Smooth muscle cell (in vitro differentiated cells): ENCODE measurements at regions not wholly inside any gene's neighbourhood (a gene's known extent, or its start where the extent isn't known, plus 50 kb on each side); places are given as distances from the start of the nearest gene placed in this dataset.
"Not testable (repeated sequence)": the region's sequence is repeated elsewhere in the genome, so short reads cannot be mapped to it uniquely, and the experiment has no call there.

Experiments used
- DNase-seq: peaks from one replicate; lab custom pipeline; 2025; ENCODE audit not compliant: unreplicated experiment; lab: John Stamatoyannopoulos, UW
- H2AFZ ChIP-seq: fragments of 200-600 bp; sonication (generic); 2 replicates; pipeline ENCODE4 v1.6.0; 2016; ENCODE audit warnings: antibody characterized with exemption, low read depth, mild to moderate bottlenecking
- H3F3A ChIP-seq: fragments of 200-600 bp; sonication (generic); 2 replicates; pipeline ENCODE4 v1.6.0; 2017; ENCODE audit warnings: antibody characterized with exemption, low read depth
- H3K27ac ChIP-seq: fragments of 200-600 bp; sonication (generic); 2 replicates; pipeline ENCODE4 v1.5.1; 2016; ENCODE audit warnings: low read depth, mild to moderate bottlenecking
- H3K27me3 ChIP-seq: fragments of 200-600 bp; sonication (generic); 2 replicates; pipeline ENCODE4 v1.6.1; 2016; ENCODE audit warnings: low read depth, mild to moderate bottlenecking
- H3K36me3 ChIP-seq: fragments of 200-600 bp; sonication (generic); 2 replicates; pipeline ENCODE4 v1.5.1; 2016; ENCODE audit warnings: low read depth
- H3K4me1 ChIP-seq: fragments of 200-600 bp; sonication (generic); 2 replicates; pipeline ENCODE4 v1.5.1; 2016; ENCODE audit warnings: low read depth
- H3K4me2 ChIP-seq: fragments of 200-600 bp; sonication (generic); 2 replicates; pipeline ENCODE4 v1.6.0; 2016; ENCODE audit warnings: mild to moderate bottlenecking
- H3K4me3 ChIP-seq: fragments of 200-600 bp; sonication (generic); 2 replicates; pipeline ENCODE4 v1.5.1; 2016; ENCODE audit warnings: mild to moderate bottlenecking
- H3K79me2 ChIP-seq: fragments of 200-600 bp; sonication (generic); 2 replicates; pipeline ENCODE4 v1.6.0; 2016; ENCODE audit warnings: low read depth, mild to moderate bottlenecking
- H3K9ac ChIP-seq: fragments of 200-600 bp; sonication (generic); 2 replicates; pipeline ENCODE4 v1.6.0; 2016; ENCODE audit warnings: low read depth
- H3K9me3 ChIP-seq: fragments of 200-600 bp; sonication (generic); replicated peaks from 2 replicates; pipeline ENCODE4 v1.5.1; 2016; ENCODE audit warnings: low read depth
- H4K20me1 ChIP-seq: fragments of 200-600 bp; sonication (generic); 2 replicates; pipeline ENCODE4 v1.6.0; 2016; ENCODE audit warnings: low read depth
- CTCF ChIP-seq: fragments of 200-600 bp; sonication (generic); IDR thresholded peaks from 2 replicates; pipeline ENCODE4 v1.5.1; 2017; ENCODE audit warnings: borderline replicate concordance, mild to moderate bottlenecking, antibody characterized with exemption; ENCODE audit not compliant: insufficient read depth, poor library complexity, severe bottlenecking
- WGBS: methylation state at CpG from one replicate; pipeline ENCODE4 v1.1.7; 2016; ENCODE audit warnings: low lambda C conversion rate; 5-methylcytosine and 5-hydroxymethylcytosine counted together

DNA sequence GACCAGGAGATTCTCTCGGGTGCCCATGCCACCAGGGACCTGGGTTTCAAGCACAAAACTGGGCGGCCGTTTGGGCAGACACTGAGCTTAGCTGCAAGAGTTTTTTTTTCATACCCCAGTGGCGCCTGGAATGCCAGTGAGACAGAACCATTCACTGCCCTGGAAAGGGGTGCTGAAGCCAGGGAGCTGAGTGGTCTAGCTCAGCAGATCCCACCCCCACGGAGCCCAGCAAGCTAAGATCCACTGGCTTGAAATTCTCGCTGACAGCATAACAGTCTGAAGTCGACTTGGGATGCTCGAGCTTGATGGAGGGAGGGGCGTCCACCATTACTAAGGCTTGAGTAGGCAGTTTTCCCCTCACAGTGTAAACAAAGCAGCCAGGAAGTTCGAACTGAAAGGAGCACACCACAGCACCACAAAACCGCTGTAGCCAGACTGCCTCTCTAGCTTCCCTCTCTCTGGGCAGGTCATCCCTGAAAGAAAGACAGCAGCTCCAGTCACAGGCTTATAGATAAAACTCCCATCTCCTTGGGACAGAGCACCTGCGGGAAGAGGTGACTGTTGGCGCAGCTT lies 157.7 kb downstream of the GIPC2 start:
- not testable (repeated sequence) for H2AFZ ChIP-seq, DNase-seq, H3K27me3 ChIP-seq, H3F3A ChIP-seq, H3K4me2 ChIP-seq, H3K79me2 ChIP-seq, H4K20me1 ChIP-seq, H3K27ac ChIP-seq, H3K36me3 ChIP-seq, H3K9me3 ChIP-seq, H3K9ac ChIP-seq, H3K4me3 ChIP-seq, H3K4me1 ChIP-seq
- 66% methylated on average over 13 of the region's 13 CpGs for WGBS

DNA sequence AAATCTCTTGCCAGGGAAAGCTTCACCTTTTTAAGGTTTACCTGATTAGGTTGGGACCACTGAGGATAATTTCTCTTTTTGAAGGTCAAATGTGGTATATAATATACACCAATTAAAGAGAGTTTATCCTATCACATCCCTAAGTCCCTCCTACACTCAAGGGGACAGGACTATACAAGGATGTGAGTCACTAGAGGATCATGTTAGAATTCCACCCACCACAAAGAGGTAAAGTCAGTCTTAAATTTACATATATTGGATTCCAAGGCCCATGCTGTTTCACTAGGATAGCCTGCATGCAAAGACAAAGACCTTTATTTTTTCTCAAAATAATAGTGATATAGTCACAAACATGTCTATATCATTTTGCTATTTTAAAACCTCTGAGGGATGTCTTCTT lies 164.4 kb downstream of the GIPC2 start:
- DNase-seq: no peak

GRCh38 chr1:78211483-78212092 lies 165.8 kb downstream of the GIPC2 start:
- Histone ChIP-seq H3K4me2 (no peak overlapping the region), H3K27me3 (no peaks in the 10 kb centered on the region), H3K4me1 (no peaks in the 10 kb centered on the region), H4K20me1 (no peaks in the 10 kb centered on the region), H3F3A (no peaks in the 10 kb centered on the region), H3K36me3 (no peaks in the 10 kb centered on the region), H3K4me3 (no peak overlapping the region), H3K9me3 (no peaks in the 10 kb centered on the region), H3K79me2 (no peaks in the 10 kb centered on the region), H3K9ac (no peak overlapping the region), H3K27ac (no peak overlapping the region), H2AFZ (no peak overlapping the region)
- WGBS: 89% methylated on average over 7 of the region's 7 CpGs
- no peak for DNase-seq
- no peak for TF ChIP-seq CTCF

More for the DNA sequence above, 164.4 kb downstream of the GIPC2 start:
- Histone ChIP-seq H3K27me3 (no peaks in the 10 kb centered on the region), H3F3A (no peaks in the 10 kb centered on the region), H3K27ac (no peak overlapping the region), H2AFZ (no peak overlapping the region), H3K79me2 (no peaks in the 10 kb centered on the region), H4K20me1 (no peaks in the 10 kb centered on the region), H3K9me3 (no peaks in the 10 kb centered on the region), H3K36me3 (no peaks in the 10 kb centered on the region), H3K4me1 (no peaks in the 10 kb centered on the region), H3K4me3 (no peak overlapping the region), H3K9ac (no peak overlapping the region), H3K4me2 (peak overlapping the region; percentile 35)
- no peak for TF ChIP-seq CTCF

DNA sequence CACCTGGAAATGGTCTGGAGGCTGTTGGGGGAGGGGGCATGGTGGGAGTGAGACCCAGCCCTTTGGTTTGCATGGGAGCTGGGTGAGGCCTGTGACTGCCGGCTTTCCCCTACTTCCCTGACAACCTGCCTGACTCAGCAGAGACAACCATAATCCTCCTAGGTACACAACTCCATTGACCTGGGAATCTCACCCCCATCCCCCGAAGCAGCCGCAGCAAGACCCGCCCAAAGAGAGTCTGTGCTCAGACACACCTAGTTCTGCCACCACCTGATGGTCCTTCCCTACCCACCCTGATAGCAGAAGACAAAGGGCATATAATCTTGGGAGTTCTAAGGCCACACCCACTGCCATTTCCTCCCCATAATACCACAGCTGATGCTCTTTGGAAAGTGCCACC lies 168.6 kb downstream of the GIPC2 start:
- Histone ChIP-seq H3K36me3 (no peaks in the 10 kb centered on the region), H3K4me3 (no peak overlapping the region), H2AFZ (no peak overlapping the region), H3K4me1 (no peaks in the 10 kb centered on the region), H4K20me1 (no peaks in the 10 kb centered on the region), H3K27me3 (no peaks in the 10 kb centered on the region), H3K79me2 (no peaks in the 10 kb centered on the region), H3K4me2 (no peak overlapping the region), H3K27ac (no peak overlapping the region), H3F3A (no peaks in the 10 kb centered on the region), H3K9me3 (no peaks in the 10 kb centered on the region), H3K9ac (no peak overlapping the region)
- TF ChIP-seq CTCF: no peak
- WGBS: 78% methylated on average over 4 of the region's 4 CpGs
- no peak for DNase-seq
